HG03103 (cell line): ENCODE measurements at regions not wholly inside any gene's neighbourhood (a gene's known extent, or its start where the extent isn't known, plus 50 kb on each side); places are given as distances from the start of the nearest gene placed in this dataset.

Source experiments
- ATAC-seq: cut with Tn5 transposase; IDR thresholded peaks from one replicate; pipeline ENCODE4 v1.9.1; 2021; ENCODE audit warnings: low read depth; ENCODE audit not compliant: unreplicated experiment

DNA sequence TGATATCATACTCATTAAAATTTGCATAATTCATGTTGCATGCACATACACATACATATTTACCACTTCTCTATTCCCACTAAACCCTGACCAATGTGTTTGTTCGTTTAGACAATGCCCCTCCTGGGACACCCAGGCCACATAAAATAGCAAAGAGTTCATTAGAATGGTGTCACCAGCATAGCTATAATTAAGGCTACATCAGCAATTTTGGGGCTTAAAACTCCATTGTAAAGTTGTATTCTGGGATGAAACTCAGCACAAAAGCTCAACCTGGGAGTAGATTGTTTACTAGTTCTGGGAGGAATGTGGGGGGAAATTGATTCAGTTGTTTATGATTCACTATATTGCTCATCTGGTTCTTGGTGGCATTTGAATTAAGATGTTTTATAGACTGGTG is 522.2 kb upstream of the SUCLG2 start:
- ATAC-seq: no peak

DNA sequence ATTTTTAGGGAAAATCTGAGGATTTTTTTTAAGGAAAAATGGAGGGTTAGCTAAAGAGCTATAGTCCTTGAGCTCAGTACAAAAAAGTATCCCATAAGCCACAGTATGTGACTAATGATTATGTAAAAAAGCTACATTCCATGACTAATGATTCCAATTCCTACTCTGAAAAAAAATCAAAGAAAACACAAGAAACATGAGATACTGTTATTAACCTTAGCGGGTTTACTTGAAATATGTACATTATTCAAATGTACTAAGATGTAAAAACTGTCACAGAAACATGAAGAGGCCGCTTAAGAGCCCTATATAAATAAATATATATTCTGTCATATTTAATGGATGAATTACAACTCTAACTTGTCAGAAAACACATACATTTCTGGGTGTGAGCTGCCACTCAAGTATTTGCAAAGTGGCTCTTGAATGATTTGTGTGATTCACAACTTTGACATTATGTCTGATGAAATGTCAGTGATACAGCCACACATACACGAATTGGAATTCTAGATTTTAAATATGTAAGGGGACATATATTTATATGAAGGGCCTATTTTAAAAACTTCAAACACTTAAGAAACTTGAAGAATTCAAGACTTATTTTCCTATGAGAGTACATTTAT is 518.7 kb upstream of the SUCLG2 start:
- no peak for ATAC-seq

DNA sequence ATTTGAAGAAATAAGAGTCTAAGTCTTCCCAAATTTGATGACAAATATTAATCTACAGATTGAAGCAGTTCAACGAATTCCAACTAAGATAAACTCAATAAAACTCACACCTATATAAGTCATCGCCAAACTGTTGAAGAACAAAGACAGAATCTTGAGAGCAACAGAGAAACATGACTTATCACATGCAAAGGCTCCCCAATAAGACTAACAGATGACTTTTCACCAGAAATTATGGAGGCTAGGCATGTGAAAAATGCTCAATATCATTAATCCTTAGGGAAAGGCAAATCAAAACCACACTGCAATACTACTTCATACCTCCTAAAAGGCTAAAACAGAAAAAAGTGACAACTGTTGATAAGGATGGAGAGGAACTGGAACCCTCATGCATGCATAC is 517.6 kb upstream of the SUCLG2 start:
- ATAC-seq: no peak

DNA sequence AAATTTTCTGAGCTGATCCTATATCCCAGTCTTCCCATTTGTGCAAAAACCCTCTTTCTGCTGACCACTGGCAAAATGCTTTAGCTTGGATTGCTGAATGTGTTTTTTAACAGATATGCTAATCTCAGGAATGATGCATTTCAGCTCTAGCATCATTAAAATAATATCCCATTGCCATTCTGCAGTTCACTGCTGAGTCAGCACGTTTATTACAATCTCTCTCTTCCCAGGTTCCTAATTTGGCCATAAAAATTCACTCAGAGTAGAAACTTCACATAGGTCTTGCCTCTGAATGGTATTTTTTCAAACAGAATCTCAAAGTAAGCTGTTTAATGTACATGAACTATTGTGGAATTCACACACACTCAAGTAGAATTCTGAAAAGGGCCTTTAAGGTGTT is 509.6 kb upstream of the SUCLG2 start:
- no peak for ATAC-seq

DNA sequence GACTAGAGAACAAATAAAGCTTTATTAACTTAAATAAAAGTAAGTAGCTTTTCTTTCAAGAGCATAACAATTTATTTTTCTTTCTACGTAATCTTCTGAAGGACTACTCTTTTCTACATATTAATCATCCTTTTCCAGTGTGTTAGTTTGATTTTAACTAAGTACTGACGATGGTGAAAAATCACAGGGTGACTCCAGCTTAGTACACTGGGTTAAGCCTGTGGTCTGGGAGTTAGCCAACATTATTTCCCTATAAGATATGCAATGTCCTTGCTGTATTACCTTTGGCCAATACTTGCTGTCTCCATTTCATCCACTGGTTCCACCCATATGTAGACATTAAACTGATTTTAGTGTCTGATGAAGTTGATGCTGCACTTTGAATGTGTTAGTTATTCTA is 508.6 kb upstream of the SUCLG2 start:
- no peak for ATAC-seq

DNA sequence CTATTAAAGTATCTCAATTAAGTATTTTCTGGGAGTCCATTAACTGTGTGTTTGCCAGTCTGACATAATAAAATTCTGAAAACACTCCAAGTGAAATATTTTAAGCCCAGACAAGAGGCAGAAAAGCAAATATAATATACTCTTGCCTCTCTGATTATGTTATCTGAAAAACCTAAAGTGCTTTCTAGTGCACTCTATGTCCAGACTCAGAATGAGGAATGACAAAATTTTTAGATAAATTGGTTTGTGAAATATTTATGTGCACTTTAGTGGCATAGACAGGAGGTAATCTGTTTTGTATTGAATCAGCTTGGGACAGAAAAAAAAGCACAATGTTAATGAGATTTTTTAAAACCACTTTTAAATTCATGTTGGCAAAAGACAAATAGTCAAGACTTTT is 508.2 kb upstream of the SUCLG2 start:
- ATAC-seq: no peak

DNA sequence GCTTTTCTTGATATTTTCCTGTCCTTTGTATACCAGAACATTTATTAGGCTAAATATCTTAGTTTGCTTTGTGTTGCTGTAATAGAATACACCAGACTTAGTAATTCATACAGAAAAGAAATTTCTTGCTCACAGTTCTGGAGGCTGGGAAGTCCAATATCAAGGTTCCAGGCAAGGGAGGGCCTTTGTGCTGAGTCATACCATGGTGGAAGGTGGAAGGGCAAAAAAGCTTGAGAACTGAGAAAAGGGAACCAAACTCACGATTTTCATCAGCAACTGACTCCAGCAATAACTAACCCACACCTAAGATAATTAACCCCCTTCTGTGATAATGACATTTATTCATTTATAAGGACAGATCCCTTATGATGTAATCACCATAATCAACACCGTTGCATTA is 496.9 kb upstream of the SUCLG2 start:
- ATAC-seq: no peak

DNA sequence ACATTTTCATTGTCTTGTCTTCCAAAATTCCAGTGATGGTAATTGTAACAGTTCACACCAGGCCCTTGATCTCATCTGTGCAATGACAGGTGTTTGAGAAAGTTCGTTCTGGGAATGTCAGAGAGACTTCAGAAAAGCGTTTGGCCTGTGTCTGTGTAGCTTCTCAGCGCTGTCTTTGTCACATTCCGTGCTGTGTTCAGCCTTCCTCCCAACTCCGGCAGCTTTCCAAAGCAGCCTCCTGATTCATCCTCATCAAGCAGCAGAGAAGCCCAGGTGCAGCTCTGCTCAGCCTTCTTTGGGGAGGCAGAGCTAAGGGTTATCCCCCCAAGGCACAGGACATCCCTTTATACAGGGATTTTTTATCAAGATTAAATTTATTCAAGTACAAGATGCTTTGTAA is 494.0 kb upstream of the SUCLG2 start:
- ATAC-seq: no peak

DNA sequence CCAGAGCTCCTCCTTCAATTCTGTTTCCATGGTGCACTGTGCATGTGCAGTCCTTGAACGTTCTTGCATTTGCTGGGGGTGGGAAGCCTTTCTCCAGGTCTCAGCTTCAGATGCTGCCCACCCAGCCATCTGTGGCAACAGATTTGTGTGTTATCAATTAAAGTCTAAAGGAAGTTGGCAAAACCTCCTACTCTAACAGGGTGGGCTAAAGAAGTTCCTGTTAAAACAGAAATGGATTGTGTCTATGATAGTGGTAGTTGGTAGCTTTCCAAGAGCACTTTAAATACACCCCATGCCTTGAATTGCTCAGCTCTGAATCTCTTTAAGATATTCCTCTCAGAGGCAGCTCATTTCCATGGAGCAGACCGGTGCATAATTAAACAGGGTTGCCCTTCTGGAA is 488.0 kb upstream of the SUCLG2 start:
- no peak for ATAC-seq

DNA sequence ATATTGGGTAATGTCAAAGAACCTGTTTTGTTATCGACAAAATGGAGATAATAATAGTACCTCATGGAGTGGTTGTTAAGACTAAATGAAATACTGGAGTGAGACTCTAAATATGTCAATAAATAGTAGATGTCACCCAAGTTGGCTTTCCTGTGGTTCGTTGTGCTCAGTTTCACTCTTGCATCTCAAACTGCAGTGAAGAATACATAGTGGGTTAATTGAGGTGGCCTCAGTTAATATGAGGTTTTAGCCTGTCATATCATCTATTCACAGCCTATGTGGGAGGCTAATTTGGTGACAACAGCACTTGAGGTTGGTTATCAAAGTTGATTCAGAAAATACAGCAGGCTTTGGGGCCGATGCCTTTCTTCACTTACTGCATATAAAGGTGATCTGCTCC is 485.5 kb upstream of the SUCLG2 start:
- no peak for ATAC-seq

DNA sequence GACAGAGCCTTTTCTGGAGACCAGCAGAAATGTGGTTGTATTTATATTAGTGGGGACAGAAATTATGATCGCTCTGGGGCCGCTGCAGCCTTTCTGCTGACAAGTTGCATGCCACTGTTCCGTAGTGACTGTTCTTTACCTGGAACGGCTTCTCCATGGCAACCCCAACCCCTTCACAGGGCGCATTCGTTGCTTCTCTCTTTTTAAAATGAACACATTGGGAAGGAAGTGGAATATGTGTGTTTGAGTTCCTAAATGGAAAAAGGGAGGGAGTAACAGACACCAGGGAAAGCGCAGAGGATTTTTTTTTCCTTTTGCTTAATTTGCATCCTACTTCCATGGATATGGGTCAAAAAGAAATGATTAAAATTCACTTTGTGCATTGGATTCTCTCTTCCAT is 482.0 kb upstream of the SUCLG2 start:
- ATAC-seq: no peak

DNA sequence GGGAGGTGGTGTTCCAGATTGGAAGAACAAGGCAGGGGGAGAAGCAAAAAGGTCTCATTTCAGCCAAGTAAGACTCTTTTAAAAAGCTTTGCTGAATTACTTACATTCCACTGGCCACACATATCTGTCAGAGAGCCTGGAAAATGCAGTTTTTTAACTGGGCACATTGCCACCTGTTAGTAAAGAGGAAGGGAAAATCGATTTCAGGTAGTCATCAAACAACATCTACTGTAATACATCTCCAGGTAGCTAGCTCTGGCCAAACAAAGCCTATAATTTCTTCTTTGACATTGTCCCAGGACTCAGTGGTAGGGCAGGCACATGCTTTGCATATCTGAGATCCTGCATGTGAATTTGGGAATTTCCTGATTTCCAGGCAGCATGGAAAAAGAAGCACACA is 480.7 kb upstream of the SUCLG2 start:
- ATAC-seq: no peak

DNA sequence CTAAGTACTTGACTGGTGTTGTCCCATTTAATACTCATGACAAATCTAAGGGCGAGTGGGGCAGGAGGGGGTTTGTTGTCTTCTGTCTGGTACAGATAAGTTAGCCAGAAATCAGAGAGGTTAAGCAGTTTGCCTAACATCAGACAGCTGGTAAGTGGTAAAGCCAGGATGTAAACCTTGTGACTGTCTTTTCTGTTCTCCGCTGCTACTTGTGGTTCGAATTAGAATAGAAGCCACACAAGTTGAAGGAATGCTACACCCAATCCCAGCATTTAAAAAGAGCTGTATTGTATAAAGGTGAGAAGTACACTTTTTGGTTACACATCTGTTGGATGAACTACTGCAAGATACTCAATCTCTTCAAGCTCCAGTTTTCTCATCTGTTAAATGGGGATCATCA is 474.7 kb upstream of the SUCLG2 start:
- no peak for ATAC-seq

DNA sequence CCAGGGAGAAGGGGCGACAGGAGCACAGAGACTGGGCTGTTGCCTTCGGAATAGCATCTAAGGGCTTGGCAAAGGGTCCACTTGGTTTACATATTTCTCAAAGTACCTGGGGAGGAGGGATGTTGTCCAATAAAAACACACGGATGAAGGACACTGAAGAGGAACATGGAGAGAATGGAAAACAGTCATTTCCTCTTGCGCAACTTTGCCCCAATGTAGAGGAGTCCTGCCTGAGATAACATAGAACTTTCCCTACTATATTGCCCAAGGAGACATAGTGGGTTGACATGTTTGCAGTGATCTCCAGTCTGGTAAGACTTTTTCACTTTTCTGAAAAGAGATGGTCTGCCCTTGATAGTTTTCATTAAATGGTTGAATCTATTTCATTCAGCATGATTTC is 468.8 kb upstream of the SUCLG2 start:
- ATAC-seq: no peak

DNA sequence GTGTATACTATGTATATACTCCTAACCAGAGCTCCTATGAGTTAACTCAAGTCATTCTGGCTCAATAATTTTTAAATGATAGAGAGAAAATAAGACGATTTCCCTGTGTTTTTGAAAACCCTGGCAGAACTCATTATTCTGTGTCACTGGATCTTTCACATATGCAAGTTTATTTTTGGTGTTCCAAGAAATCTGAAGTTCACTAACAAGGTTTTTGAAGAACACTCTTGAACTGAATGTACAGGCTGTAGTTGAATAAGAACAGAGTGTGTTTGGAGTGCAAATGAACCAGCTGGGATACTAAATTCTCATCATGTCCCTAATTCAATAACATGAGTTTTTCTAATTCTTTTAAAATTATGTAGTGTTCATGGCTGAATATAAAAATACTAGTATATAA is 466.9 kb upstream of the SUCLG2 start:
- ATAC-seq: no peak

DNA sequence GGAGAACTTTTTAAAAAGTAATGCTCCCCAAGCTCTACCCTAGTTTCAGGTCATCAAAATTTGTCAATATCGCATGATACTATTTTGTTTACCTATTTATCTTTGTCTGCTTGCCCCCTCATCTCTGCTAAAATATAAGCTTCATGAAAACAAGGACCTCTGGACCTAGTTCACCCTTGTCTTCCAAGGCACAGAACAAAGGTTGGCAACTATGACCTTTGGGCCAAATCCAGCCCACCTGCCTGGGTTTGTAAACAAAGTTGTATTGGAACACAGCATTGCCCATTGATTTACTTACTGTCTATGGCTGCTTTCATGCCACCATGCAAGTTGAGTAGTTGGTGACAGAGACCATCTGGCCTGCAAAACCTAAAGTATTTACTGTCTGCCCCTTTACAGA is 462.2 kb upstream of the SUCLG2 start:
- no peak for ATAC-seq

DNA sequence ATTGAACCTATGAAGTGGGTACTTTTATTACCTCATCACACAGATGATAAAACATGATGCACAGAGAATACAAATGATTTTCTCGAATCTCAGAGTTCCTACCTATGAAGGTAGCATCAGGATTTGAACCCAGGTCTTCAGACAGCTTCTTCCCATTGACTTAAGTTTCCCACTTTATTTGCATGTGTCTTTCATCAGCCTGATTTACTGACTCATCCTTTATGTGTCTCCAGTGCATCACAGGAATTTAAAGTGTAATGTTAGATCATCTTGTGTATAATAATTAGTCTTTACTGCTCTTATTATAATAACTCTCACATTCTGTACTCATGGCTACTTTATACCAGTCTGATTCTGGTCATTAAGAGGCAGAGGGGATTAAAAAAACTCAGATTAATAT is 449.4 kb upstream of the SUCLG2 start:
- no peak for ATAC-seq

DNA sequence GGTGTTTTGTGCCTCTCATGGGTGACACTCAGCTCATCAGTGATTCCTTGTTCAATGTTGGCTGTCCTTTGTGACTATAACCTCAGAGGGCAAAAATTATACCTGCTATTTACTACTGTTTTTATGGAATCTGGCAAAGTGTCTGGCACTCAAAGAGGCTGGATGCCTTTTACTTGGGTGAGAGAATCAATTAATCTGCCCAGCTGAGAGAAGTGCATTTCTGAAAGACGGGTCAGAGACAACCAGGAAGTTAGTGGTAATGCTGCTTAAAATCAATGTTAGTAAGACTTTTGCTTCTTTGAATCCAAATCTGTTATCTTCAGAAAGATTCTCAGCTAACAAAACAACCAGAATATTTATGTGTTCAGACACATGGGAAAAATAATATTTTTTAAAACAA is 436.2 kb upstream of the SUCLG2 start:
- ATAC-seq: no peak

DNA sequence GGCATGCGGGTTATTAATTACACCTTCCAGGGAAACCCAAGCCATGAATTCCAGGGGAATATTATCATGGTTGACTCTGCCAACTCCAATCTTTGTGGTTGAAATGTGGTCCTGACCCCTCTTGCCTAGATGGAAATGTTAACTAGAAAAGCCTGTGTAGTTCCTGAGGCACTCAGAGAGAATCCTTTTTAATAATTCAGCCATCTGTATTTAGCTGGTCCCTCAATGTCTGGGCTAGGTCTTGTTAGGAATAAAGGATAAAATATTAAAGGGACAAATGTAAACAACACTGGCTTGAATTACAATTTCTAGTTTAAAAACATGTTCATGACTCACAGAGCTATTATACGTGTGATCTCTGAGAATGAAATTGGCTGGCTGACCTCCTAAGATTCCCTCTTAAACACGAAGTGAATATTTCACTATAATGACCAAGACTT is 435.2 kb upstream of the SUCLG2 start:
- ATAC-seq: no peak

DNA sequence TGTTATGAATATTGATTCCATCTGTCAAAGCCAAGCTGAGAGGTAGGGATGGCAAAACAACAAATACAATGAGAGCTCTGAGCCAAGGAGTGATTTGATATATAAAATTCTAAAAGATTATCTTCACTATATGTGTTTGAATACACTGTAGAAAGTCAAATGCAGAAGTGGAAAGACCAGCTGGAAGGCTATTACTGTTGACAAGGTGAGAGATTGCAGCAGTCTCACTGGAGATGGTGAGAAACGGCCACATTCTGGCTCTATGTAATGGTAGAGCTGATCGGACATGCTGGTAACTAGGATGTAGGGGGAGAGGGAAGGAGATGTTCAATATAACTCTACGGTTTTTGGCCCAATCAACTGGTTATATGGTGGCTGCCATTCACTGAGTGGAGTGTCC is 434.2 kb upstream of the SUCLG2 start:
- no peak for ATAC-seq

DNA sequence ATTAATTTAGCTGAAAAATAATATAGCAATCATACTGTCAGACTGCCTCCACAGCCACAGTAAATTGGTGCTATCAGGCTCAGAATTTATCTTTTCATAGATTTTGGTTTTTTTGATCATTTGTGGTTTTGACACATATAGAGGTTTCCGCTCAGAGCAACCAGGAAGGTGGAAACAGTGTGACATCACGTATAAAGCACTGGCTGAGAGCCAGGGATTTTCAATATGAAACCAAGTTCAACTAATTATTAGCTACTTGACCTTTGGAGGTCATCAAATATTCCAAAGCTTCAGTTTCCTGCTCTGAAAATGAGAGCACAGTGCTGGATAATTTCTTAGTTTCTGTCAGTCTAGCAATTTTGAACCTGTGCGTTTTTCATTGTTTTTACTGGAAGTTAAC is 433.8 kb upstream of the SUCLG2 start:
- ATAC-seq: no peak

DNA sequence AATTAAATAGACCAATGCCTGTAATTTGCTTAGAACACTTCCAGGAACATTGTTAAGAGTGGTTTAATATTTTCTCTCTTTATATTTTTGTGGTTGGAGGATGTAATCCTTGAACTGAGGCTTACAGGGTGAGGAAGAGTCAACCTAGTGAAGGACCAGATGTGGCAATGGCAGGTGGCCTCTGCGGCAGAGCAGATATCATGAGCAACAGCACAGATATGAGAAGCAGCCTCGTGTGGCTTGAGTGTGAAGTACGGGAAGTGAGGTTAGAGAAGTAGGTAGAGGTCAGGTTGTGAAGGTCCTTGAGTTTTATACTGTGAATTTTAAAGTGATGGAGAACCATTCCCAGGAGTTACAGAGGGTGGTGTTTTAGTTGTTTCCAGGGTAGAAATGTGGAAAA is 417.6 kb upstream of the SUCLG2 start:
- no peak for ATAC-seq

DNA sequence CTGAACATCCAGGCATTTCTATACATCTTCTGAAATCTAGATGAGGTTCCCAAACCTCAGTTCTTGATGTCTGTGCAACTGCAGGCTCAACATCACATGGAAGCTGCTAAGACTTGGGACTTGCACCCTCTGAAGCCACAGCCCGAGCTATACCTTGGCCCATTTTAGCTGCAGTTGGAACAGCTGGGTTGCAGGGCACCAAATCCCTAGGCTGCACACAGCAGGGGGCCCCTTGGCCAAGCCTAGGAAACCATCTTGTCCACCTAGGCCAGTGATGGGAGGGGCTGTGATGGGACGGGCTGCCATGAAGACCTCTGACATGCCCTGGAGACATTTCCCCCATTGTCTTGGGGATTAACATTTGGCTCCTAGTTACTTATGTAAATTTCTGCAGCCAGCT is 415.8 kb upstream of the SUCLG2 start:
- no peak for ATAC-seq
